Stimulated activated CD8-positive, alpha-beta memory T cell treated with anti-CD3 and anti-CD28 coated beads, Interleukin-12 subunit alpha, Interleukin-12 subunit beta, amount 100 ng/mL, for 1 hour (primary cell): ENCODE measurements at regions not wholly inside any gene's neighbourhood (a gene's known extent, or its start where the extent isn't known, plus 50 kb on each side); places are given as distances from the start of the nearest gene placed in this dataset.

Source experiments
- DNase-seq: peaks from one replicate; pipeline ENCODE4 v3.0.0-alpha.2; 2020; ENCODE audit warnings: low read depth

GRCh38 chr10:92790440-92790839 lies 57.9 kb upstream of the EXOC6 start:
- DNase-seq: no peak

- no peak for DNase-seq
These were observed 55.7 kb upstream of the EXOC6 start for GRCh38 chr10:92792661-92793060.
